Transverse colon (tissue), 4 donors: ENCODE measurements at regions not wholly inside any gene's neighbourhood (a gene's known extent, or its start where the extent isn't known, plus 50 kb on each side); places are given as distances from the start of the nearest gene placed in this dataset.
"Not testable (repeated sequence)": the region's sequence is repeated elsewhere in the genome, so short reads cannot be mapped to it uniquely, and the experiment has no call there.

Experiments used
- DNase-seq: peaks from one replicate; pipeline ENCODE4 v3.0.0-alpha.2; 2019
- H3K27ac ChIP-seq, 4 donors: fragments of 200-600 bp; sonication (generic); 2 replicates each; pipeline ENCODE4 v1.5.1; 2016 to 2018; ENCODE audit warnings: inconsistent platforms in 4 of 4
- H3K27me3 ChIP-seq: fragments of 200-600 bp; sonication (generic); 2 replicates; pipeline ENCODE4 v1.5.1; 2017; ENCODE audit warnings: inconsistent platforms
- H3K36me3 ChIP-seq, 4 donors: fragments of 200-600 bp; sonication (generic); 2 replicates each; pipeline ENCODE4 v1.5.1; 2017 to 2019; ENCODE audit warnings: inconsistent platforms in 4 of 4
- H3K4me1 ChIP-seq, 4 donors: fragments of 200-600 bp; sonication (generic); 2 replicates each; pipeline ENCODE4 v1.5.1; 2017 to 2020; ENCODE audit warnings: inconsistent platforms in 4 of 4
- H3K4me3 ChIP-seq, 4 donors: fragments of 200-600 bp; sonication (generic); 1 replicate in 1 of 4; 2 replicates in 3 of 4; pipeline versions ENCODE4 v1.5.1 to v1.6.1; 2017 to 2019; ENCODE audit warnings: inconsistent platforms in 4 of 4
- H3K9me3 ChIP-seq, 2 donors: fragments of 200-600 bp; sonication (generic); 2 replicates each; pipeline ENCODE4 v1.5.1; 2017 to 2019; ENCODE audit warnings: inconsistent platforms in 2 of 2
- CTCF ChIP-seq, 5 experiments: fragments of 200-600 bp in 3 of 5; fragments of 450-650 bp in 2 of 5; sonication (generic) in 3 of 5; IDR thresholded peaks; 1 replicate in 2 of 5; 2 replicates in 3 of 5; pipeline ENCODE4 v1.5.1; 2016 to 2017; ENCODE audit warnings: antibody characterized with exemption in 5 of 5, inconsistent platforms in 3 of 5, mild to moderate bottlenecking in 2 of 5, moderate library complexity in 1 of 5
- EP300 ChIP-seq: sonication (generic); formaldehyde crosslinking; IDR thresholded peaks from one replicate; pipeline ENCODE4 v1.6.1; 2017; ENCODE audit warnings: antibody characterized with exemption, low read depth
- POLR2A ChIP-seq: fragments of 450-650 bp; IDR thresholded peaks from one replicate; pipeline ENCODE4 v1.6.1; 2016; ENCODE audit warnings: antibody characterized with exemption, mild to moderate bottlenecking, moderate library complexity
- POLR2AphosphoS5 ChIP-seq, 3 donors: sonication (generic); formaldehyde crosslinking; IDR thresholded peaks; one replicate each; pipeline ENCODE4 v1.6.1; 2016; ENCODE audit warnings: antibody characterized with exemption in 3 of 3
- WGBS, 2 donors: methylation state at CpG; one replicate each; pipeline ENCODE4 v1.1.5; 2018; ENCODE audit warnings: low coverage in 1 of 2; 5-methylcytosine and 5-hydroxymethylcytosine counted together
- in situ Hi-C, 4 donors: fragments of 200-750 bp; cut with MboI; loops; one replicate each; pipeline versions ENCODE4 v1.15.0 to v1.15.1; 2017; ENCODE audit warnings: low sequenced_read_pairs in 3 of 4, low pct_ligation_motif_present in 1 of 4, low pct_unique_long_range_greater_than_20kb in 1 of 4
- intact Hi-C: fragments of 100-400 bp; cut with DNase I; formaldehyde crosslinking; loops from one replicate; pipeline ENCODE4 v1.15.1; 2023; ENCODE audit warnings: low total_unique reads

- 51 to 70% methylated on average over 2 to 3 of the region's 3 CpGs for WGBS, 2 donors
- intact Hi-C loops = no loop called here
- no peak overlapping the region for H3K27ac ChIP-seq
- H3K4me1 ChIP-seq = no peaks in the 10 kb centered on the region
- no peak for DNase-seq
- no peaks in the 10 kb centered on the region for H3K27me3 ChIP-seq
- in situ Hi-C loops = no loop called here
- TF ChIP-seq POLR2AphosphoS5 (IDR thresholded peaks at IDR 0.05) (no peak), CTCF (IDR thresholded peaks at IDR 0.05) (no peak), EP300 (no peak), POLR2A (no peak)
- no peaks in the 10 kb centered on the region for H3K36me3 ChIP-seq
- H3K9me3 ChIP-seq = no peaks in the 10 kb centered on the region
- H3K4me3 ChIP-seq = no peak overlapping the region
Observed at GRCh38 chr10:37535459-37536246, 321.8 kb downstream of the ZNF248 start.

GRCh38 chr10:37534166-37534565, 323.2 kb downstream of the ZNF248 start:
- WGBS, 2 donors = 89% methylated on average over 3 of the region's 3 CpGs; no CpG with 5 or more reads in 1 of the 2 donors
- TF ChIP-seq CTCF (IDR thresholded peaks at IDR 0.05) (no peak), POLR2AphosphoS5 (IDR thresholded peaks at IDR 0.05) (no peak), POLR2A (no peak), EP300 (no peak)
- in situ Hi-C loops (no loop called here), intact Hi-C loops (no loop called here)
- H3K27ac ChIP-seq = no peak overlapping the region
- H3K27me3 ChIP-seq = no peaks in the 10 kb centered on the region
- H3K36me3 ChIP-seq = no peaks in the 10 kb centered on the region
- no peak for DNase-seq
- H3K4me1 ChIP-seq = no peaks in the 10 kb centered on the region
- H3K9me3 ChIP-seq = no peaks in the 10 kb centered on the region
- H3K4me3 ChIP-seq = no peak overlapping the region

- H3K27ac ChIP-seq, H3K4me1 ChIP-seq, in situ Hi-C loops, H3K9me3 ChIP-seq, intact Hi-C loops, H3K27me3 ChIP-seq, H3K36me3 ChIP-seq, H3K4me3 ChIP-seq, DNase-seq: not testable (repeated sequence)
- WGBS, 2 donors = 32% methylated on average over 2 of the region's 2 CpGs
- TF ChIP-seq CTCF (IDR thresholded peaks at IDR 0.05) = peak in 1 of 5 experiments; percentile 9
Observed at GRCh38 chr10:37525410-37525809, 332.0 kb downstream of the ZNF248 start.

GRCh38 chr10:37520488-37520887, 336.9 kb downstream of the ZNF248 start:
- in situ Hi-C loops (no loop called here), intact Hi-C loops (no loop called here)
- H3K4me3 ChIP-seq = no peak overlapping the region
- peaks cover 0 to 3% of the 10 kb centered on the region in 2 donors for H3K9me3 ChIP-seq
- H3K36me3 ChIP-seq = no peaks in the 10 kb centered on the region
- TF ChIP-seq CTCF (IDR thresholded peaks at IDR 0.05) = no peak
- no peak overlapping the region for H3K27ac ChIP-seq
- no peaks in the 10 kb centered on the region for H3K27me3 ChIP-seq
- 61 to 71% methylated on average over 2 of the region's 2 CpGs for WGBS, 2 donors
- no peak for DNase-seq
- H3K4me1 ChIP-seq = no peaks in the 10 kb centered on the region

- in situ Hi-C loops, H3K4me1 ChIP-seq, intact Hi-C loops, H3K4me3 ChIP-seq, H3K36me3 ChIP-seq, DNase-seq, H3K27me3 ChIP-seq, H3K27ac ChIP-seq: not testable (repeated sequence)
- H3K9me3 ChIP-seq = peaks cover 11 to 16% of the 10 kb centered on the region in 2 donors
- 77 to 79% methylated on average over 2 to 3 of the region's 3 CpGs for WGBS, 2 donors
Observed at GRCh38 chr10:37510520-37510919, 346.9 kb downstream of the ZNF248 start.
